Hepatocyte (in vitro differentiated cells): ENCODE measurements at regions not wholly inside any gene's neighbourhood (a gene's known extent, or its start where the extent isn't known, plus 50 kb on each side); places are given as distances from the start of the nearest gene placed in this dataset.

Experiments used
- DNase-seq: peaks from one replicate; pipeline ENCODE4 v3.0.0-alpha.2; 2016; ENCODE audit warnings: low spot score
- H2AFZ ChIP-seq: fragments of 200-600 bp; sonication (generic); 2 replicates; pipeline ENCODE4 v1.6.0; 2016; ENCODE audit warnings: antibody characterized with exemption, mild to moderate bottlenecking
- H3K27ac ChIP-seq: fragments of 200-600 bp; sonication (generic); 2 replicates; pipeline ENCODE4 v1.5.1; 2016; ENCODE audit warnings: mild to moderate bottlenecking
- H3K27me3 ChIP-seq: fragments of 200-600 bp; sonication (generic); 2 replicates; pipeline ENCODE4 v1.6.1; 2016
- H3K36me3 ChIP-seq: fragments of 200-600 bp; sonication (generic); replicated peaks from 2 replicates; pipeline ENCODE4 v1.5.1; 2016; ENCODE audit warnings: low read depth; ENCODE audit not compliant: insufficient read depth
- H3K4me1 ChIP-seq: fragments of 200-600 bp; sonication (generic); 2 replicates; pipeline ENCODE4 v1.5.1; 2016; ENCODE audit warnings: mild to moderate bottlenecking, moderate library complexity; ENCODE audit not compliant: insufficient read depth
- H3K4me2 ChIP-seq: fragments of 200-600 bp; sonication (generic); 2 replicates; pipeline ENCODE4 v1.6.0; 2016
- H3K4me3 ChIP-seq: fragments of 200-600 bp; sonication (generic); 2 replicates; pipeline ENCODE4 v1.5.1; 2016; ENCODE audit warnings: mild to moderate bottlenecking
- H3K79me2 ChIP-seq: fragments of 200-600 bp; sonication (generic); 2 replicates; pipeline ENCODE4 v1.6.0; 2017; ENCODE audit warnings: mild to moderate bottlenecking
- H3K9me2 ChIP-seq: fragments of 200-600 bp; sonication (generic); replicated peaks from 2 replicates; pipeline ENCODE4 v1.6.0; 2017; ENCODE audit warnings: mild to moderate bottlenecking; ENCODE audit not compliant: insufficient read depth
- H3K9me3 ChIP-seq: fragments of 200-600 bp; sonication (generic); 2 replicates; pipeline ENCODE4 v1.5.1; 2016; ENCODE audit warnings: low read depth, mild to moderate bottlenecking
- H4K20me1 ChIP-seq: fragments of 200-600 bp; sonication (generic); 2 replicates; pipeline ENCODE4 v1.6.0; 2016; ENCODE audit warnings: mild to moderate bottlenecking; ENCODE audit not compliant: insufficient read depth, poor library complexity, severe bottlenecking
- EZH2 ChIP-seq: fragments of 200-600 bp; sonication (generic); IDR thresholded peaks from 2 replicates; pipeline ENCODE4 v1.6.1; 2016; ENCODE audit warnings: antibody characterized with exemption, mild to moderate bottlenecking, borderline replicate concordance
- EZH2phosphoT487 ChIP-seq: fragments of 200-600 bp; sonication (generic); IDR thresholded peaks from one replicate; pipeline ENCODE4 v1.6.1; 2018; ENCODE audit warnings: antibody characterized with exemption, mild to moderate bottlenecking, low read depth, moderate library complexity; ENCODE audit not compliant: unreplicated experiment, severe bottlenecking
- WGBS: methylation state at CpG from one replicate; pipeline ENCODE4 v1.1.6; 2016; ENCODE audit warnings: low lambda C conversion rate; ENCODE audit errors: missing lambda C conversion rate; 5-methylcytosine and 5-hydroxymethylcytosine counted together
- TF ChIP-seq, protein P1 (sequence below): fragments of 200-600 bp; sonication (generic); IDR thresholded peaks from 2 replicates; pipeline ENCODE4 v1.5.1; 2016; ENCODE audit warnings: antibody characterized with exemption, mild to moderate bottlenecking; ENCODE audit not compliant: poor library complexity

DNA sequence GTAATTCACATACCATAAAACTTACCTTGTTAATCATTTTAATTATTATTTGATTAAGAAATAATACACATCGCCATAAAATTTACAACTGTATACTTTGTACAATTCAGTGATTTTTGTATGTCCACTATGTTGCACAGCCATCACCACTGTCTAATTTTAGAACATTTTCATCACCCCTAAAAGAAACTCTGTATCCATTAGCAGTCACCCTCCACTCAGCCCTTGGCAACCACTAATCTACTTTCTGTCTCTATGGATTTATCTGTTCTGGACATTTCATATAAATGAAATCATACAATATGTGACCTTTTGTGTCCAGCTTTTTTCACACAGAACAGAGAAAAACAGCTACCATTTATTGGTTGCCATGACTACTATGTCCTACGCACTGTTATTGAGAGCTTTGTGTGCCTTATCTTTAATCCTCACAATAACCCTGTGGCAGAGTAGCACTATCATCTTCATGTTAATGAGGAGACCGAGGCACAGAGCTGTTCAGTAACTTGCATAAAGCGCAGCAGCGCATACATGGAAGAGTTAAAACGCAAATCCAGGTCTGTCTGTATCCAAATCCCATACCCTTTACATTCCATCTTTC is 64.6 kb upstream of the PAGE1 start:
- TF ChIP-seq EZH2 (no peak), EZH2phosphoT487 (no peak)
- TF ChIP-seq, protein P1, sequence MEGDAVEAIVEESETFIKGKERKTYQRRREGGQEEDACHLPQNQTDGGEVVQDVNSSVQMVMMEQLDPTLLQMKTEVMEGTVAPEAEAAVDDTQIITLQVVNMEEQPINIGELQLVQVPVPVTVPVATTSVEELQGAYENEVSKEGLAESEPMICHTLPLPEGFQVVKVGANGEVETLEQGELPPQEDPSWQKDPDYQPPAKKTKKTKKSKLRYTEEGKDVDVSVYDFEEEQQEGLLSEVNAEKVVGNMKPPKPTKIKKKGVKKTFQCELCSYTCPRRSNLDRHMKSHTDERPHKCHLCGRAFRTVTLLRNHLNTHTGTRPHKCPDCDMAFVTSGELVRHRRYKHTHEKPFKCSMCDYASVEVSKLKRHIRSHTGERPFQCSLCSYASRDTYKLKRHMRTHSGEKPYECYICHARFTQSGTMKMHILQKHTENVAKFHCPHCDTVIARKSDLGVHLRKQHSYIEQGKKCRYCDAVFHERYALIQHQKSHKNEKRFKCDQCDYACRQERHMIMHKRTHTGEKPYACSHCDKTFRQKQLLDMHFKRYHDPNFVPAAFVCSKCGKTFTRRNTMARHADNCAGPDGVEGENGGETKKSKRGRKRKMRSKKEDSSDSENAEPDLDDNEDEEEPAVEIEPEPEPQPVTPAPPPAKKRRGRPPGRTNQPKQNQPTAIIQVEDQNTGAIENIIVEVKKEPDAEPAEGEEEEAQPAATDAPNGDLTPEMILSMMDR: no peak
- Histone ChIP-seq H2AFZ (no peak overlapping the region), H3K27ac (no peak overlapping the region), H3K4me2 (no peak overlapping the region), H3K27me3 (no peaks in the 10 kb centered on the region), H4K20me1 (no peaks in the 10 kb centered on the region), H3K36me3 (no peaks in the 10 kb centered on the region), H3K4me3 (no peak overlapping the region), H3K4me1 (no peaks in the 10 kb centered on the region), H3K9me2 (no peaks in the 10 kb centered on the region), H3K79me2 (no peaks in the 10 kb centered on the region), H3K9me3 (no peaks in the 10 kb centered on the region)
- WGBS: 71% methylated on average over 6 of the region's 6 CpGs
- DNase-seq: no peak

DNA sequence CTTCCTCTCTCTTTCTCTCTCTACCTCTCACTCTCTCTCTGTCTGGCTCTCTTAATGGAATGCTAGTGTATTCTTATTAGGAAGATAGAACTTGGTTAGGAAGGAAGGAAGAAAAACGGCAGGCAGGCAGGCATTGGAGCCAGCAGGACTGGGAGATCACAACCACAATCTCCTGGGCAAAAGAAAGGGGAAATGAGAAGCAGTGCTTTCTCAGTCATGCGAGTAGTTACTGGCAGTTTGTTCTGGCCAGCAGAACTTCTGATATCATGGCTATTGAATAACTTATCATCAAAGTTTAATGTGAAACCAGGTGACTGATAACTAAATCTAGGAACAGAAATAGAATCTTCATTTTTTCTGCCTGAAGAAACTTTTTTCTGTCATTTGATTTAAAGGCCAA is 60.9 kb upstream of the PAGE1 start:
- Histone ChIP-seq H3K79me2 (no peaks in the 10 kb centered on the region), H3K27ac (no peak overlapping the region), H3K27me3 (no peaks in the 10 kb centered on the region), H3K36me3 (no peaks in the 10 kb centered on the region), H3K4me2 (no peak overlapping the region), H3K9me2 (no peaks in the 10 kb centered on the region), H3K4me3 (no peak overlapping the region), H3K9me3 (no peaks in the 10 kb centered on the region), H2AFZ (no peak overlapping the region), H3K4me1 (no peaks in the 10 kb centered on the region), H4K20me1 (no peaks in the 10 kb centered on the region)
- DNase-seq: no peak
- TF ChIP-seq EZH2phosphoT487: no peak
- TF ChIP-seq EZH2: no peak
- TF ChIP-seq, protein P1: no peak
- WGBS: 48% methylated on average over 2 of the region's 2 CpGs

DNA sequence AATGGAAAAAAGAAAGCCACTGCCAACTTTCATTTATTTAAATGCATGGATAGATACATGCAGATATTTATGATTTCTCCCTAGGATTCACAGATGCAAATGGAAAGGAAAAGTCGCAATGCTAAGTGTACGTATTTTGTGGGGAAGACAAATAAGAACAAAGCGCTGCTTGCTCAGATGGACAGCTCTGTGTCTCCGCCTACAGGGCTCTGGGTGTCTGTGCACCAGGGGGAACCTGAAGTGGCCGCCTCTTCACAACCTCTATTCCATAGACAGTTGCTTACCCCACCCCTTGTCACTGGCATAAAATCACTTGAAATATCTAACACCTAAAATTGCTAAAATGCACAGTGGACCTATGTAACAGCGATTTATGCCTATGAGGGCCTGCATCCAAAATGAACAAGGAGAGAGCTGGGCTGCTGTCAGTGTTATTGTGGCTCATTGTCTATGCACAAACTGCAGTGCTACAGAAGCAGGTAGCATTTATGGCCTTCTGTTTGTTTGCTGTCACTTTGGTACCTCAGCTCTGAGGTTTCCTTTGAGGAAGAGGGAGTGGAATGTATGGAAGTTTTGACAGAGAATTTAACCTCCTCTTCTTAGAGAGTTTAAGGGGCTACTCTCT is 58.6 kb upstream of the PAGE1 start:
- H3K27me3 ChIP-seq: no peaks in the 10 kb centered on the region
- peak; percentile 71 for DNase-seq
- TF ChIP-seq EZH2: no peak
- TF ChIP-seq EZH2phosphoT487: no peak
- TF ChIP-seq, protein P1: peak; percentile 64
- H3K27ac ChIP-seq: no peak overlapping the region
- no peaks in the 10 kb centered on the region for H3K79me2 ChIP-seq
- WGBS: 36% methylated on average over 6 of the region's 6 CpGs
- no peaks in the 10 kb centered on the region for H4K20me1 ChIP-seq
- H2AFZ ChIP-seq: no peak overlapping the region
- no peak overlapping the region for H3K4me3 ChIP-seq
- H3K9me3 ChIP-seq: no peaks in the 10 kb centered on the region
- H3K4me1 ChIP-seq: no peaks in the 10 kb centered on the region
- no peaks in the 10 kb centered on the region for H3K36me3 ChIP-seq
- no peak overlapping the region for H3K4me2 ChIP-seq
- no peaks in the 10 kb centered on the region for H3K9me2 ChIP-seq
